NB4 (cell line): ENCODE measurements at regions not wholly inside any gene's neighbourhood (a gene's known extent, or its start where the extent isn't known, plus 50 kb on each side); places are given as distances from the start of the nearest gene placed in this dataset.

Experiments
- CTCF ChIP-seq: IDR thresholded peaks from one replicate; pipeline ENCODE4 v1.5.1; 2012; ENCODE audit warnings: low read depth, low read length
- MAX ChIP-seq: IDR thresholded peaks from 2 replicates; pipeline ENCODE4 v1.6.1; 2011; ENCODE audit warnings: low read depth, low read length
- MYC ChIP-seq: IDR thresholded peaks from 2 replicates; pipeline ENCODE4 v1.6.1; 2011; ENCODE audit warnings: low read depth, low read length
- POLR2A ChIP-seq: IDR thresholded peaks from 2 replicates; pipeline ENCODE4 v1.6.1; 2011; ENCODE audit warnings: mild to moderate bottlenecking; ENCODE audit not compliant: insufficient read length; ENCODE audit errors: extremely low read depth

GRCh38 chr5:40385544-40385943 lies 294.2 kb upstream of the PTGER4 start:
- no peak for TF ChIP-seq POLR2A
- TF ChIP-seq CTCF = no peak
- TF ChIP-seq MAX = no peak
- no peak for TF ChIP-seq MYC
